ENCODE measurements at regions not wholly inside any gene's neighbourhood (a gene's known extent, or its start where the extent isn't known, plus 50 kb on each side); places are given as distances from the start of the nearest gene placed in this dataset.

DNA sequence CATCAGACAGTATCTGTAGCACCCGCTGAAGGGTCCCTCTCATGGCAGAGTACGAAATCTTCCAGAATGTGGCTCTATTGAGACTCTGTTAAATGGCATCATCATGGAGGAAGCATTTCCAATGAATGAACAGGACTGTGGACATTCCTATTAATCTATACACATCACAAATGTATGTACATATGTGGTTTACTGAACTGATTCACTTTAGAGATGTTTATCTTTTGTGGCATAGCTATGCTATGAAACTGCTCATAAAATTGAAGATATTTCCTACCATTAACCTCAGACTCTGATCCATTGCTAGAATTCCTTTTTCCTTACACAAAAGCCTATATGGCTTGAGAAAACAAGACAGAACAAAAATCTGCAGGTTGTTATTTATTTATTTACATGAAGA, 259.6 kb upstream of the RRP15 start:
- no peak for DNase-seq (ENCODE audit: low spot score)

GRCh38 chr1:218027152-218027551, 257.9 kb upstream of the RRP15 start:
- DNase-seq (ENCODE audit: low spot score): no peak

DNA sequence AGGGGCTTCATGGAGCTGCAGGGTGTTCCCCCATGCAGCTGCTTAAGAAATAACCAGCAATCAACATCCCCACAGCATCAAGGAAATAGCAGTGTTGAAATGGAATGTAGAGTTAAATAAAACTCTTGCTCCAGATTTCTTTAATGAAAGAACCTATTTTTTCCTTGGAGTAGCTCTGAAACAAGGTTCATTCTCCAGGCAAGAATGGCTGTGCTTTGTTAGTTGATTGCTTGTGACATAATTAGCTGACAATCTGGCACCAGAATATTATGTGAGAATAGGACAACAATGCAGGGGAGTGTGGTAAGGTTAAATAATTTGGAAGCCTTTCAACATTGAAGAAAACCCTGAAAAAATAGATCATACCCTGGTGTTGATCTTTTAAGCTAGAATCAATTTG, 254.2 kb upstream of the RRP15 start:
- DNase-seq (ENCODE audit: low spot score): no peak

DNA sequence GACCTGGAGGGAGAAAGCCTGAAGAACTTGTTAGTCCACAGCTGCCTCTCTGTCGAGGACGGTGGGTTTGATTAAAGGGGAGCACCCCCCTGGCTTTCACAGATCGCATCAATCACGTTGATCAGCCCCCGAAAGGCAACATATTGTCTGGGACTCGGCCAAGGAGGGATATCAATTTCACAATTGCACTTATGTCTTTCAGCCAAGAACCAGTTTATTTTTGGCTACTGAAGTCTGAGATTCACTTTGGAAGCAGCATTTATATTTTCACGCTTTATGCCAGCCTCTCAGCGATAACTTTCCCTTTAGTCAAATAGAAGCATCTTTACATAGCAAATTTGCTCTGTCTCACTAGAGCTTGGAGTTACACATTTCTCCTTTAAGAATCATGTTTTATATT, 253.2 kb upstream of the RRP15 start:
- no peak for DNase-seq (ENCODE audit: low spot score)

DNA sequence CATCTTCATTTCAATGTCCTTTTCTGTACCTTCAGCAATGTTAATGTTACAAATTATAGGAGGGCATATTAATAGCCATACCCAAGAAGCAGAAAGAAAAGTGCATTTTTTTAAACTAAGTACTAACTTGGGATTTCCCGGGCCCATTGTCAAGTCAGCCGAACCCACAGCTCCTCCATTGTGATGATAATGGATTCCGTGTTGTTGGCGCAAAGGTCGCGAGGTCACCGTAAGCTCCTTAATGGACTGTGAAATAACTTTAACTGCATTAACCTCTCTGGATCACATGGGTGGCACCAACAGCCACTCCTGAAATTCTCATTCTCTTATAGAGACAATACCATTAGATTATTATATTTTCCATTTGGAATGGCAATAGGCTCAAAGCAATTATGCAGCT, 250.6 kb upstream of the RRP15 start:
- no peak for DNase-seq (ENCODE audit: low spot score)

- peak; percentile 17 for DNase-seq (ENCODE audit: low spot score)
Measured at GRCh38 chr1:218048828-218049420, 236.2 kb upstream of the RRP15 start.

DNA sequence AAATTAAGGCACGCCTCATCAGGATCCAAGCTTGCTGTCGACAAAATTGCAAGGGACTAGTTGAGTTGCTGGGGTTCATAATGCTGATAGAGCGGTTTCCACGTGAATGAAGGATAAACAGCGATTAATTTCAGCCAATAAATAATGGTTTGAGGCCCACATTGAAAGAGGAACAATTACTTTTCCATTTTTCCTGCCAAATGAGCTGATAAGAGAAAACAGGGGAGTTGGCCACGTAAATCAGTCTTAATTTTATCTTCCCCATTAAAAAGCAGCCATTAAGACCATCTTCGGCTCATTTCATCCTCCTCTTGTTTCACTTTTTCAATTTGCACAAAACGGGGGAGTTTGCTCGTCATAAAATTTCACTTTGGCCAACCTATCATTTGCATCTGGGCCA, 235.5 kb upstream of the RRP15 start:
- no peak for DNase-seq (ENCODE audit: low spot score)

DNA sequence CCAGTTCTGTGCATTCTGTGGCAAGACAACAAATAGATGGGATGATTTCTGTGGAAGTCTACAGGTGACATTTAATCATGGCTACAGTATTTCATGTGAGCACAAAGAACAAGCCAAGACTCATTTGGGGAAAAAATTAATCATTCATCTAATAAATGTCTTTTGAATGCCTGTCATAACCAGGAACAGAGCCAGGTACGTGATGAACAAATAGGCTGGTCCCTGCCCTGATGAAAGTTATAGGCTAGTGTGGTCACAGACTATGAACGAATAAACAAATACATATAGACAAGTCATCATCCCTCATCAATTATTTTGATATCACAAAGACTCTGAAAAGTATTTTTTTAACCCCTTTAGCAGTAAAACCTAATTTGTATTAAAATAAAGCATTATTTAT, 226.4 kb upstream of the RRP15 start:
- no peak for DNase-seq (ENCODE audit: low spot score)

DNA sequence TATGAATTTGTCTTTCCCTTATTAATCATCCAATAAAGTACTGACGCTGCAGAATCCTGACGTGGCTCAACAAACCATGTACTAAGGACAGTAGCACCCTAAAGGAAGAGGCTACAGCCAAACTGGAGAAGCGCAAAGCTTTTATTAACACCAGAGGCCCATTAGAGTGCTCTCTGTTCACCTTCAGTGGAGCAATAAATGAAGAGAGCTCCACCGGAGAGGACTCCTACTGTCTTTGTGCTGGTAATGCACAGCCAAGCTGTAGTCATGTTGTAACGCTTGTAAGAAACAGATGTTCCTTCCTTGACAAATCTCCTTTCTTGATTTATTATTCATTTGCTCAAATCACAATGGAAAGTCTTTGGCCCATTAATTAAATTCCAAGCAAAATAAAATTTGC, 220.7 kb upstream of the RRP15 start:
- no peak for DNase-seq (ENCODE audit: low spot score)

GRCh38 chr1:218066332-218066731, 218.8 kb upstream of the RRP15 start:
- DNase-seq (ENCODE audit: low spot score): no peak

DNA sequence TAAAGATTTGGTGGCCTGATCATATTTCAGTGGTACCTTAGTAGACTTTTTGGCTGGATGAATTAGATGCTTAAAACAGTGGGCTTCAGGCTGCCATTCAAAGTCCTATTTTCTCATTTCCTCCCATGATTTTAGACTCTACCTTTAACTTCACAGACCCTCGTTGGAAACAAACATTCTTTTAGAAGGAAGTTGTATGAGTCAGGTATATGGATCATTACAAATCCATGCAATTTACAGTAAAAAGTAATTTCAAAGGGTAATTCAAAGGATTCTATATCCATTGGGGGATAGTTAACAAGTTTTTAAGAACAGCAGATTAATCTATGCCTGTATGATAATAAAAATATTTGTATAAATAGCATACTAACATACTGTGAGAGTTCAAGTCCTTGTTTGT, 216.9 kb upstream of the RRP15 start:
- no peak for DNase-seq (ENCODE audit: low spot score)

GRCh38 chr1:218069180-218069579, 215.9 kb upstream of the RRP15 start:
- DNase-seq (ENCODE audit: low spot score): no peak

DNA sequence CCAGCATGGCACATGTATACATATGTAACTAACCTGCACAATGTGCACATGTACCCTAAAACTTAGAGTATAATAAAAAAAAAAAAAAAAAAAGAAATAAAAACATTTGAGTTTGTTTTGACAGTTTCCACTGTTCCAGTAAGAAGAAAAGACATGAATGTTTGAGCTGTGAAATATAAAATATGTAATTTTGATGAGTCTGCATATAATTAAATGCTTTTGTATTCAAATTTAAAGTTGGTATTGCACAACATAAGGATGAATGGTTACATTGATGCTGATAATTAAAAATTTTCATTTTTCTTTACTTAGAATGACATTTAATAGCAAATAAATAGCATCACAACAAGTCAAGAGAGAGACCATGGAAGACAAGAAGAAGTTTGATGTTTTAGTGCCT, 212.0 kb upstream of the RRP15 start:
- no peak for DNase-seq (ENCODE audit: low spot score)

- no peak for DNase-seq (ENCODE audit: low spot score)
Measured at GRCh38 chr1:218078916-218079315, 206.2 kb upstream of the RRP15 start.

DNA sequence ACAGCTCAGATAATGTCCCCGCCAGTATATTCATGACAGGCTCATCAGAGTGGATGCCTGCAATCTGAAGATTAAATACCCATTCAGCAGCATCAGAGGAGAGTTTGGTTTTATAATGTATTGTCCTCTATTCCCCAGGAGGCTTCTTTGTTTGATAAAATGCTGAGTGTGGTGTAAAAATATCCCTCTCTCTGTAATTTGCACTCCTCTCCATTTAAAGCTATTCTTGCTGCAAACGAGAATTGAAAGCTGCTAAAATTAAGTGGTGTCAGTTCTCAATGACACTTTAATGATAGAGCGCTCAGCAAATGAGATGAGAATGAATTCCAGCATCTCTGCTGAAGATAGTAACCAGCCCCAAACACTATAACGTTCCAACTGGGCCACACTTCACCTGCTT, 205.7 kb upstream of the RRP15 start:
- no peak for DNase-seq (ENCODE audit: low spot score)

DNA sequence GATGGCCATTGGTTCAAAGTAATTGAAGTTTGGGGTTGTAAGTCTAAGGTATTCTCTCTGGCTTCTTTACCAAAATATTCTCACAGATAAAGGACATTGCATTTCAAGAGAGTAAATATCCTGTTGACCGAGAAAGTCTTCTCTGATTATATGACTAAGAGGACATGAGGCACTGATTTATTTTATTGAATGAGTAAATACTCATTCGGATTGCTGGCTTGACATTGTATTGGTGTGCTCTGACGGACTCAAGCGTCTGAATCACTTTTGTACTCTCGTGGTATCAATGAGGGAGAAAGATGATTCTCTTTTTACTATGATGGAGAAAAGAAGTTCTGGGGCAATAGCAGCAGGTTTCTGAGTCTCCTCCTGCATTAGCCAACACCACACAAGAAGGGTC, 205.3 kb upstream of the RRP15 start:
- DNase-seq (ENCODE audit: low spot score): no peak

GRCh38 chr1:218080863-218081262, 204.2 kb upstream of the RRP15 start:
- DNase-seq (ENCODE audit: low spot score): no peak

- no peak for DNase-seq (ENCODE audit: low spot score)
Measured at GRCh38 chr1:218081358-218081757, 203.7 kb upstream of the RRP15 start.

GRCh38 chr1:218090459-218090858, 194.6 kb upstream of the RRP15 start:
- no peak for DNase-seq (ENCODE audit: low spot score)

- DNase-seq (ENCODE audit: low spot score): no peak
Measured at GRCh38 chr1:218101409-218101808, 183.7 kb upstream of the RRP15 start.

DNA sequence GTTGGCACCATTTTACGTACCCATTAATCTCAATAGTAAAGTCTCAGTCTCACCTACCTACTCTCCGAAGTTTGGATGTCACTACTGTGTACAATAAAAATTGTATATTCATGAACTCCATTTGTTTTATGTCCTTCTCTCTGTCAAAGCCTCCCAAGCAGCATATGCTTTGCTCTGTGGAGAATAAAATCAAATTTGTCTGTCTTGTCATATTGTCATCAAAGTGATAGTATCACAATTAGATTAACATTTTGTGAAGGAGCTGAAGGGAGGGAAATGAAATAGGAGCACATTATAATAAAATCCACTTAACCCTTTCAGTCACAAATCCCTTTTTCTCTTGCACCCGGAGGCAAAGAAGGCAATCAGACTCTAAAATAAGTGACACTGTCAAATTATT, 177.1 kb upstream of the RRP15 start:
- DNase-seq (ENCODE audit: low spot score): no peak

DNA sequence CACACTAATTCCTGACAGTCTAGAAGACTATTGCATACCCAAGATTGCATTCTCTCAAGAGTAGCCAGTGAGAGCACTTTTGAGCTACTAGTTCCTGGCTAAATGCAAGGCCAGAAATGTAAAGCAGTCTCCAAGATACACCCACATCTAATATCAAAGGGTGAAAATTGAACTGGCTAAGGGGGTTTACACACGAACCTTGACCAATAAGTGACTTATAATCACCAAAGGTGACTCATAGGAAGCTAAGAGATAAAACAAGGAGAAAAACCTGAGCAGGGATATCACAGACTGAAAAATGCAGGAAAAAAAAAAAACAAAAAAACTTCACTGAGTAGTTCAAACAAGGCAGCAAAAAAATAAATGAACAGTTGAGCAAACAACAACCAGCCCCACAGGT, 172.2 kb upstream of the RRP15 start:
- no peak for DNase-seq (ENCODE audit: low spot score)

DNA sequence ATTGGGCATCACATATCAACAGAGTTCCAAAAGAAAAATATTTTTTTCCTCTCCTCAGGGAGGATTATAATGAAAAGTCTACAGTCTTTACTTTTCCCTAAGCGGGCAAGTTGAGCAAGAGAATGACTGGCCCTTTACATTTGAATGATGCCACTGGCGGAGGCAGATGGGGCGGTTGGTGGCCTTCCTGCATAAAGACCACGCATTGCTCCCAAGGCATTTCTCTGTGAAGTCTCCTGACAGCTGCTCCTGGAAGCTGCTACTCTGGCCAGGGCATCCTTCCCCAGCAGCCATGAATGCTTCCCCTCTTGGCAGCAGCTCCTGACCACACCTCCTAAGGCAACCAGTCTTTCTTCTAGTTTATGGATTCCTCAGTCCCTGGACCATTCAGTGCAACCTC, 161.1 kb upstream of the RRP15 start:
- no peak for DNase-seq (ENCODE audit: low spot score)

DNA sequence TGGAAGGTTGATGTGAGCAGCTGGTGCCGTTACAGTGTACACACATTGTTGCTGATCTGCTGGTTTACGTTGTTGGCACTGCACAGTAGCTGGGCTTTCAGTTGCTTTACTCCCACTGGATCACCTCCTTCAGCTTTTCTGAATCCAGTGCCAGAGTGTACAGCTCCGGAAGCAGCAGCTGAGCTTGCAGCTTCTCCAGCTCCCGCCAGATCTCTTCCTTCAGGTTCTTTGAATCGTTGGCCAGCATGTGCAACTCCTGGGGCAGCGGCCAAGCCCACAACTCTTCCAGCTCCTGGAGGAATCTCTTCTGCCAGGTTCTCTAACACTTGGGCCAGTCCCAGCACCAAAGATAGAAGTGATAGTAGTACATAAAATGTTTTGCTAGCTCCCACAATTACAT, 149.7 kb upstream of the RRP15 start:
- no peak for DNase-seq (ENCODE audit: low spot score)

GRCh38 chr1:218139761-218140160, 145.3 kb upstream of the RRP15 start:
- no peak for DNase-seq (ENCODE audit: low spot score)

All from pons (tissue), 1 donor.